K562 (cell line): ENCODE measurements at regions not wholly inside any gene's neighbourhood (a gene's known extent, or its start where the extent isn't known, plus 50 kb on each side); places are given as distances from the start of the nearest gene placed in this dataset.

Experiments
- ATAC-seq: fragments of 200-7000 bp; cut with Tn5 transposase; 3 replicates; pipeline ENCODE4 v1.9.1; 2020; ENCODE audit warnings: moderate library complexity
- BruUV-seq: library from RNA; stranded (reverse); fragments of 400-500 nt; replicated peaks from 2 replicates; lab custom pipeline; 2021; lab: Mats Ljungman, UMichigan
- CTCF ChIA-PET: fragments of 300-600 bp; formaldehyde crosslinking; extraction: SDS; loops from one replicate; lab custom pipeline; 2021; ENCODE audit warnings: low intra/inter-chr PET ratio; lab: Yijun Ruan, JAX
- POLR2A ChIA-PET: fragments of 300-600, 350-650 bp; sonication (Branson Sonifier 250); formaldehyde crosslinking; extraction: SDS; loops from one replicate; lab custom pipeline; 2021; ENCODE audit warnings: antibody characterized with exemption, inconsistent platforms; lab: Yijun Ruan, JAX
- DNase-seq, 4 experiments: peaks; one replicate each; pipeline versions ENCODE4 v3.0.0 to v3.0.0-alpha.2; 2011 to 2018; ENCODE audit warnings: low spot score in 3 of 4, mixed read lengths in 3 of 4; ENCODE audit errors: extremely low read depth in 1 of 4
- FAIRE-seq: peaks from 2 replicates; lab custom pipeline; 2011; peaks lifted over from hg19 to GRCh38; lab: Jason Lieb, UNC
- H2AFZ ChIP-seq: 2 replicates; pipeline ENCODE4 v1.6.0; 2011; ENCODE audit warnings: low read depth, low read length, control low read depth, inconsistent platforms
- H3K27ac ChIP-seq: fragments of 200-600 bp; 3 replicates; pipeline ENCODE4 v1.8.0; 2011; ENCODE audit warnings: low read depth, mild to moderate bottlenecking, control low read depth, inconsistent platforms, low read length, moderate library complexity, mixed read lengths; ENCODE audit errors: extremely low read depth
- H3K27me3 ChIP-seq, 2 experiments: fragments of 300-600 bp in 1 of 2; 2 replicates in 1 of 2; 3 replicates in 1 of 2; pipeline versions ENCODE4 v1.6.0 to v1.8.0; 2011; ENCODE audit warnings: inconsistent platforms in 2 of 2, low read length in 2 of 2, mild to moderate bottlenecking in 1 of 2, mixed read lengths in 1 of 2, moderate library complexity in 1 of 2; ENCODE audit not compliant: control insufficient read depth in 2 of 2, insufficient read depth in 2 of 2
- H3K36me3 ChIP-seq: fragments of 300-600 bp; 3 replicates; pipeline ENCODE4 v1.8.0; 2011; ENCODE audit warnings: mild to moderate bottlenecking, low read length, inconsistent platforms; ENCODE audit not compliant: control insufficient read depth, insufficient read depth
- H3K4me1 ChIP-seq, 2 experiments: fragments of 200-600 bp in 1 of 2; replicated peaks in 1 of 2; 2 replicates in 1 of 2; 3 replicates in 1 of 2; pipeline versions ENCODE4 v1.5.1 to v1.8.0; 2011; ENCODE audit warnings: inconsistent platforms in 2 of 2, low read length in 2 of 2, mild to moderate bottlenecking in 1 of 2, mixed read lengths in 1 of 2, moderate library complexity in 1 of 2; ENCODE audit not compliant: control insufficient read depth in 2 of 2, insufficient read depth in 2 of 2
- H3K4me2 ChIP-seq: 2 replicates; pipeline ENCODE4 v1.6.1; 2011; ENCODE audit warnings: low read length, control low read depth, inconsistent platforms, mixed read lengths; ENCODE audit not compliant: insufficient read depth
- H3K4me3 ChIP-seq: fragments of 200-600 bp; sonication (generic), shearing (Covaris generic); 2 replicates; pipeline ENCODE4 v1.5.1; 2016; ENCODE audit warnings: control low read depth, inconsistent platforms
- H3K79me2 ChIP-seq: fragments of 200-600 bp; 3 replicates; pipeline ENCODE4 v1.8.0; 2011; ENCODE audit warnings: low read length, inconsistent platforms; ENCODE audit not compliant: control insufficient read depth, insufficient read depth
- H3K9ac ChIP-seq, 2 experiments: 2 replicates each; pipeline versions ENCODE4 v1.6.0 to v1.6.1; 2011; ENCODE audit warnings: low read depth in 2 of 2, low read length in 2 of 2, control low read depth in 1 of 2, inconsistent platforms in 1 of 2, mild to moderate bottlenecking in 1 of 2, mixed read lengths in 1 of 2; ENCODE audit not compliant: insufficient read depth in 1 of 2
- H3K9me1 ChIP-seq: one replicate; pipeline ENCODE4 v1.6.0; 2011; ENCODE audit warnings: inconsistent platforms, mild to moderate bottlenecking, low read length, moderate library complexity; ENCODE audit not compliant: control insufficient read depth, insufficient read depth
- H3K9me3 ChIP-seq: replicated peaks from 2 replicates; pipeline ENCODE4 v1.5.1; 2011; ENCODE audit warnings: low read depth, low read length, inconsistent platforms; ENCODE audit not compliant: control insufficient read depth, insufficient read depth
- H4K20me1 ChIP-seq: replicated peaks from 2 replicates; pipeline ENCODE4 v1.6.1; 2011; ENCODE audit warnings: low read length, inconsistent platforms, mixed read lengths; ENCODE audit not compliant: control insufficient read depth, insufficient read depth
- CHD1 ChIP-seq: fragments of 200-600 bp; sonication (generic); IDR thresholded peaks from one replicate; pipeline ENCODE4 v1.6.1; 2012; ENCODE audit warnings: mild to moderate bottlenecking, moderate library complexity, low read length, inconsistent platforms
- CHD2 ChIP-seq: IDR thresholded peaks from 2 replicates; pipeline ENCODE4 v1.6.1; 2011; ENCODE audit warnings: low read depth, low read length
- FOXM1 ChIP-seq, 2 experiments: fragments of 450-650 bp in 1 of 2; sonication (generic) in 1 of 2; formaldehyde crosslinking in 1 of 2; IDR thresholded peaks; 2 replicates each; pipeline versions ENCODE4 v1.6.1 to v1.9.0; 2017 to 2022; ENCODE audit warnings: low read depth in 2 of 2, mild to moderate bottlenecking in 2 of 2, missing genetic modification reagents in 1 of 2, moderate library complexity in 1 of 2
- HEY1 ChIP-seq: fragments of 250-450 bp; sonication (Bioruptor Pico); IDR thresholded peaks from 2 replicates; pipeline ENCODE4 v1.5.0; 2020; ENCODE audit warnings: mild to moderate bottlenecking, moderate library complexity, borderline replicate concordance
- LEF1 ChIP-seq: fragments of 450-650 bp; IDR thresholded peaks from 2 replicates; pipeline ENCODE4 v1.6.1; 2016; ENCODE audit warnings: mild to moderate bottlenecking
- NFATC3 ChIP-seq: fragments of 450-650 bp; IDR thresholded peaks from 2 replicates; pipeline ENCODE4 v1.6.1; 2017; ENCODE audit warnings: mild to moderate bottlenecking
- NFIC ChIP-seq: fragments of 450-650 bp; IDR thresholded peaks from 2 replicates; pipeline ENCODE4 v1.6.1; 2017; ENCODE audit warnings: mild to moderate bottlenecking, inconsistent platforms
- PPARD ChIP-seq: fragments of 250-450 bp; sonication (Bioruptor Pico); IDR thresholded peaks from 2 replicates; pipeline ENCODE4 v1.8.0; 2022; ENCODE audit warnings: inconsistent platforms, mild to moderate bottlenecking, moderate library complexity
- ZBED1 ChIP-seq: IDR thresholded peaks from 2 replicates; pipeline ENCODE4 v1.6.1; 2014
- whole genome bisulfite sequencing: fragments of 100-300 bp; shearing (Covaris generic); methylation state at CpG from one replicate; pipeline ENCODE4 v1.1.6; 2016; ENCODE audit warnings: low coverage, mixed read lengths; ENCODE audit not compliant: insufficient coverage; ENCODE audit errors: missing lambda C conversion rate; 5-methylcytosine and 5-hydroxymethylcytosine counted together
- in situ Hi-C: fragments of 300-500 bp; cut with MboI; formaldehyde crosslinking; loops from 4 replicates; pipeline ENCODE4 v1.15.0; 2018; ENCODE audit warnings: inconsistent platforms, mixed read lengths
- intact Hi-C: fragments of 100-400 bp; cut with micrococcal nuclease; formaldehyde crosslinking; loops from 2 replicates; pipeline ENCODE4 v1.14.2; 2022
- TF ChIP-seq, protein P1 (sequence below): fragments of 250-450 bp; sonication (Bioruptor Pico); IDR thresholded peaks from 2 replicates; pipeline ENCODE4 v1.6.1; 2021; ENCODE audit warnings: mild to moderate bottlenecking
- TF ChIP-seq, protein P2 (sequence below), 2 experiments: fragments of 450-650 bp in 1 of 2; sonication (generic) in 1 of 2; formaldehyde crosslinking in 1 of 2; IDR thresholded peaks in 1 of 2; conservative IDR thresholded peaks in 1 of 2; 2 replicates each; pipeline versions ENCODE4 v1.6.1 to v1.8.1; 2016 to 2023; ENCODE audit warnings: mild to moderate bottlenecking in 2 of 2, moderate library complexity in 2 of 2, inconsistent platforms in 1 of 2, missing genetic modification reagents in 1 of 2

DNA sequence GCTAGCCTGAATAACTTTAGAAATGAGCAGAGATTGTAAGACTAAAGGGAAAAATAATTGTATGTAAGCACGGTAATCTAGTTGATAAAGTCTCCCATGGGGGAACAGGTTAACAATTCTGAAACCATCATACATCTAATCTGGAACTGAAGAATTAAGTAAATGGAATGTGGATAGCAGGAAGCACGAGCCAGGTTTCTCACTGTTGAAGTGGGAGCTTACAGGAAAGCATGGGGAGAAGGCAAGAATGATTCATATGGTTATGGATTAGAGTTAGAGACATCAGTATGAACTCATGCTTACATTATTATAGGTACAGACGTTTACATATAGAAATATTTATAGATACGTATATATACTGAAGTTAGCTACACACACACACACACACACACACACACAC lies 83.0 kb downstream of the LEPR start:
- no peak for ATAC-seq
- BruUV-seq = no TSS peak
- H3K4me1 ChIP-seq = peaks cover 0 to 12% of the 10 kb centered on the region in 2 experiments; a peak in 2 of 5 replicates
- H3K27me3 ChIP-seq = no peaks in the 10 kb centered on the region
- H3K36me3 ChIP-seq = no peaks in the 10 kb centered on the region
- H3K4me3 ChIP-seq = no peak overlapping the region
- no peaks in the 10 kb centered on the region for H3K9me3 ChIP-seq
- 45% methylated on average over 4 of the region's 4 CpGs for WGBS
- CTCF ChIA-PET = no interaction called here
- H3K9ac ChIP-seq = no peak overlapping the region
- intact Hi-C loops = no loop called here
- H4K20me1 ChIP-seq = no peaks in the 10 kb centered on the region
- TF ChIP-seq PPARD (CRISPR knock-in tag) (no peak), NFATC3 (no peak), ZBED1 (no peak), CHD1 (no peak), CHD2 (no peak), HEY1 (CRISPR knock-in tag) (no peak), LEF1 (no peak), FOXM1 (IDR thresholded peaks at IDR 0.05; ENCODE audit: low read depth) (no peak), FOXM1 (CRISPR knock-in tag; IDR thresholded peaks at IDR 0.05; ENCODE audit: low read depth) (no peak), NFIC (no peak)
- TF ChIP-seq, protein P1, sequence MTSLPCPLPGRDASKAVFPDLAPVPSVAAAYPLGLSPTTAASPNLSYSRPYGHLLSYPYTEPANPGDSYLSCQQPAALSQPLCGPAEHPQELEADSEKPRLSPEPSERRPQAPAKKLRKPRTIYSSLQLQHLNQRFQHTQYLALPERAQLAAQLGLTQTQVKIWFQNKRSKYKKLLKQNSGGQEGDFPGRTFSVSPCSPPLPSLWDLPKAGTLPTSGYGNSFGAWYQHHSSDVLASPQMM (CRISPR knock-in tag) = no peak
- TF ChIP-seq, protein P2, sequence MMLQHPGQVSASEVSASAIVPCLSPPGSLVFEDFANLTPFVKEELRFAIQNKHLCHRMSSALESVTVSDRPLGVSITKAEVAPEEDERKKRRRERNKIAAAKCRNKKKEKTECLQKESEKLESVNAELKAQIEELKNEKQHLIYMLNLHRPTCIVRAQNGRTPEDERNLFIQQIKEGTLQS (IDR thresholded peaks at IDR 0.05) = no peak
- TF ChIP-seq, protein P2 (CRISPR knock-in tag; conservative IDR thresholded peaks at IDR 0.05) = no peak
- FAIRE-seq = no peak
- no peaks in the 10 kb centered on the region for H3K9me1 ChIP-seq
- H2AFZ ChIP-seq = no peak overlapping the region
- H3K79me2 ChIP-seq = no peaks in the 10 kb centered on the region
- no peak overlapping the region for H3K4me2 ChIP-seq
- H3K27ac ChIP-seq = no peak overlapping the region
- no peak for DNase-seq
- POLR2A ChIA-PET = interaction anchor here (0.6 kb wide), 1 partner anchor 62 kb away, joined by 3 read pairs; no protein-coding TSS in a partner anchor
- in situ Hi-C loops = no loop called here
